ENCODE measurements at regions not wholly inside any gene's neighbourhood (a gene's known extent, or its start where the extent isn't known, plus 50 kb on each side); places are given as distances from the start of the nearest gene placed in this dataset.
"Not testable (repeated sequence)": the region's sequence is repeated elsewhere in the genome, so short reads cannot be mapped to it uniquely, and the experiment has no call there.

- no peak for DNase-seq (ENCODE audit: low read depth in 2 of 2, low spot score in 1 of 2)
Measured at GRCh38 chr9:126166866-126167265, 159.8 kb upstream of the MVB12B start.

DNA sequence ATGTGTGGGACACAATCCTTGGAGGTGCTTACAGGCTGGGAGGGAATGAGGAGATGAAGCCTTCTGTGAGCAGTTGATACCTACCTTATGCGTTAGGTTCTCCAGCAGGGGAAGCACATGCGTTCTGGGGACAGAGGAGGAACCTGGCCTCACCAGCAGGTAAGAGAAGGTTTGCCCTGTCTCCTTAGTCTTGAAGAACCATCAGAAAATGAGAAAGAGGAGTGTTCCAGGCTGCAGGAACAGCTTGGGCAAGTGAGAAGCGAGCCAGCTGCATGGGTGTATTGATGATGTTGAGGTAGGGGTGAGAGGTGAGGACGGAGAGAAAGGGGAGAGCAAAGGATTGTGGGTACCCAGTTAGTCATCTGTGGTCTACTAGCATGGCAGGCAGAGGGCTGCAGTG, 156.9 kb upstream of the MVB12B start:
- no peak for DNase-seq (ENCODE audit: low read depth in 2 of 2, low spot score in 1 of 2)

- DNase-seq (ENCODE audit: low read depth in 2 of 2, low spot score in 1 of 2): no peak
Measured at GRCh38 chr9:126170286-126170823, 156.3 kb upstream of the MVB12B start.

GRCh38 chr9:126171641-126172040, 155.0 kb upstream of the MVB12B start:
- DNase-seq (ENCODE audit: low read depth in 2 of 2, low spot score in 1 of 2): no peak

DNA sequence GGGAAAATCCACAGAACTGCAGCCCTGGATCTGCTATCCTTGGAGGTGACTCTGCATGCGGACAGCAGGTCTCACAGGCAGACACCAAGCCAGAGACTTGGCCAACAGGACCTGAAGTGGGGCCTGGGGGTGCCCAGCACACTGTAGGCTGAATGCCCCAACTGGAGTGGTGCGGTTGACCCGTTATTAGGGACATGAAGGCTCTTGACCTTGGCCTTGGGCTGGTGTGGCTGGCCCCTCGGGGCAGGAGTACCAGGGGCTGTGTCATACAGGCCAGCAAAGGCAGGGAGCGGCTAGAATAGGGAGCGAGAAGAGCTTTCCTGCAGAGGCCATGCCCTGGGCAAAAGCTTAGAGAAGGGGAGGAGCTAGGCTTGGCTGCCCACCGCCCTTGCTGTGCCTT, 153.2 kb upstream of the MVB12B start:
- DNase-seq (ENCODE audit: low read depth in 2 of 2, low spot score in 1 of 2): no peak

GRCh38 chr9:126173929-126174328, 152.7 kb upstream of the MVB12B start:
- DNase-seq (ENCODE audit: low read depth in 2 of 2, low spot score in 1 of 2): no peak

DNA sequence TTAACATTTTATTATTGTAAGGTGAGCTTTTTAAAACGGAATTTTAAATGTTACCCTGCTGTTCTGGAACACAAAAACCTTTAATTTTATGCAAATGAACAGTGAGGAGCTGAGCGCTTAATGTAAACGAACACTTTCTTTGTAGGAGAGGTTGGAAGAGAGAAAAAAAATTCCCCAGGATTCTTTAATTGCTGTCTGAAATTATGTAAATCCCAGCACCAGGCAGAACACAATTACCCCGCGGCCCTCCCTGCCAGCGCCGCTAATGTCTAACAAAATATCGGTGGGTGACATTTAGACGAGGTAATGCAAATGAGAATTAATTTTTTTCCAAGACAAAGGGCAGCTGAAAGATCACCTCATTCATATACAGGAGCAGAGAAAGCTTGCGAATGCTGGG, 143.4 kb upstream of the MVB12B start:
- DNase-seq (ENCODE audit: low read depth in 2 of 2, low spot score in 1 of 2): no peak

DNA sequence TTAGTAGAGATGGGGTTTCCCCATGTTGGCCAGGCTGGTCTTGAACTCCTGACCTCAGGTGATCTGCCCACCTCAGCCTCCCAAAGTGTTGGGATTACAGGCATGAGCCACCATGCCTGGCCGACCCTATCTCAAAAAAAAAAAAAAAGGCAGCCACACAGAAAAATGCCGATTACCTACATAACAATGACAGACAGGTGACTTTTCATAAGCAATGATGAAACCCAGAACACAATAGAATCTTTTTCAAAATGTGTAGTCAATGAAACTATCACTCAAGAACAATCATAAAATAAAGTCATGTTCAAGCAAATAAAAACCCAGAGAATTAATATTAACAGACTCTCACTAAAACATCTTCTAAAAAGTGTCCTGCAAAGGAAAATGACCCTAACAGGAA, 135.6 kb upstream of the MVB12B start:
- DNase-seq (ENCODE audit: low read depth in 2 of 2, low spot score in 1 of 2): not testable (repeated sequence)

GRCh38 chr9:126198854-126199253, 127.8 kb upstream of the MVB12B start:
- no peak for DNase-seq (ENCODE audit: low read depth in 2 of 2, low spot score in 1 of 2)

DNA sequence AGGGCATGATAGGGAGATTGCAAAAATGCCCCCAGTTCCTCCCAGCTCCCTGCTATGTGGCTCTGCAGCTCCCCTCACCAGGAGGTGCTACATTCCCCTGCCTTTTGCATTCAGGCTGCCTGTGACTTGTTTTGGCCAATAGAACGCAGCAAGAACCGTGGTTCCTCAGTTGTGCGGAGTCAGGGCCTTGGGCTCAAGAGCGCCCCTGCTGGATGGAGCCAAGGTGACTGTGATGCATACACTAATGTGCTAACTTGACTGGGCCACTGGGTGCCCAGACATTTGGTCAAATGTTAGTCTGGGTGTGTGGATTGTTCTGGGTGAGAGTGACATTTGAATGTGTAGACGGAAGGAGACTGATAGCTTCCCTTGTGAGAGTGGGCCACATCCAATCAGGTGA, 123.3 kb upstream of the MVB12B start:
- DNase-seq (ENCODE audit: low read depth in 2 of 2, low spot score in 1 of 2): no peak

DNA sequence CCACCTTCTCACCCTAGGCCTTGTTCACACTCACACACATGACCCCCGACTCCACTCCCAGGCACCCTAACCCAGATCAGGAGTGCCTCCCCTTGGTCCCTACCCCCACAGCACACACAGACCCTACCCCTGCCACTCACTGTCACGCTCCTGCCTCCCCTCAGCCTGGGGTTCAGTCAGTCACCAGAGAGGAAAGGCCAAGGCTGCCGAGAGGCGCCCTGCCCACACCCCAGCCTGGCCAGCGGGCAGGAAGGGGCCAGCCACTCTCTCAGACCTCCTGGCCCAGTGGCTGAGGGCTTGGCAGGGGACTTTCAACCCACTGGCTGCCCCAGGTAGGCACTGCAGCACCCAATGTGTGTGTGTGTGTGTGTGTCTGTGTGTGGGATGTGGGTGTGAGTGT, 122.4 kb upstream of the MVB12B start:
- DNase-seq (ENCODE audit: low read depth in 2 of 2, low spot score in 1 of 2): no peak

DNA sequence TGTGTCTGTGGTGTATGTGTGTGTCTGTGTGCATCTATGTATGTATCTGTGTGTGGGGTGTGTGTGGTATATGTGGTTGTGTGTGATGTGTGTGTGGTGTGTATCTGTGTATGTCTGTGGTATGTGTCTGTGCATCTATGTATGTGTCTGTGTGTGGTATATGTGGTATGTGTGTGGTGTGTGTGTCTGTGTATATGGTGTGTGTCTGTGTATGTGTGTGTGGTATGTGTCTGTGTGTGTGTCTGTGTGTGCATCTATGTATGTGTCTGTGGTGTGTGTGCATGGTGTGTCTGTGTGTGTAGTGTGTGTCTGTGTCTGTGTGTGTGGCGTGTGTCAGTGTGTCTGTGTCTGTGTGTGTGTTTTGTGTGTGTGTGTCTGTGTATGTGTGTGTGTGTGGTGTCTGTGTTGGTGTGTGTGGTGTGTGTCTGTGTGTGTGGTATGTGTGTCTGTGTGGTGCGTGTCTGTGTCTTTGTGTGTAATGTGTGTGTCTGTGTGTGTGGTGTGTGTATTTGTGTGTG, 121.9 kb upstream of the MVB12B start:
- no peak for DNase-seq (ENCODE audit: low read depth in 2 of 2, low spot score in 1 of 2)

DNA sequence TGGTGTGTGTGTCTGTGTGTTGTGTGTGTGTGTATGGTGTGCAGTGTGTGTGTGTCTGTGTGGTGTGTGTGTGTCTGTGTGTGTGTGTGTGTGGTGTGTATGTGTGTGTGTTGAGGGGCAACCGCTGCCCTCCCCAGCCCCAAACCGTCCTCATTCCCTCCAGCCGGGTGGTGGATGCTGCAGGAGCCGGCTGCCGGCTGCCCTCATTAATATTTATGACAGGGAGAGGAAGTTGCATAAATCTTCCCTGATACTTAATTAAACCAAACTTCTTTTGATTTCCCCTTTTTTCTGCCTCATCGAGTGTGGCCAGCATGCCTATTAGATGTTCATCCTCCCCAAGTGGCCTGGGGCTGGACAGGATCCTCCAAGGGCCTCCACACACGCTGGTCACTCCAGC, 121.4 kb upstream of the MVB12B start:
- no peak for DNase-seq (ENCODE audit: low read depth in 2 of 2, low spot score in 1 of 2)

DNA sequence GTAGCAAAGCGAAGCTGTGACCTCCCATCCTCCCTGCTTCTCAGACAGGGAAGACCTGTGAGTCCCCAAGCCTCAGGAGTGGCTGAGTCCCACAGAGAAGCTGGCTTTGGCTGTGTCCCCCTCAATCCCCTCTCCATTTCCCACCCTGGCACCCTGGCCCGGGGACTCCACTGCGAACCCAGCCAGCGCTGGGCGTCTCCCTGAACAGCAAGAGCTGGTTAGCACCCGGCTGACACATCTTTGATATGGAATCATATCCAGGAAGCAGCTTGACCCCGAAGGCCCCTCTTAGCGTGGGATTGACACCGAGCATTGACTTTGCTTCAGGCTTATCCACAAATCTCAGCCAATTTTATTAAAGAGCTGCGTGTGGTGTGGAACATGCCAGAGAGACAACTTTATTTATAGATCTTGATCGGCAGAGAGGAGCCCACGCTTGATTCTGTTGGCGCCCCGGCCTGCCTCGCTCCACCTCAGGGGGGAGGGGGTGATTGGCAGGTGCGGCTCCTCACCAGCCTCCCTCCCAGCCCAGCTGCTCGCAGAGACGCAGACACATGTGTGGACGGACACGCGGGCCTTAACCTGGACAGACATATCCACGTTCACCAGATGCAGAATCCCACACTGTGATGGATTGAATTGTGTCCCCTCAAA, 120.7 kb upstream of the MVB12B start:
- DNase-seq (ENCODE audit: low read depth in 2 of 2, low spot score in 1 of 2): no peak

- no peak for DNase-seq (ENCODE audit: low read depth in 2 of 2, low spot score in 1 of 2)
Measured at GRCh38 chr9:126207256-126207655, 119.4 kb upstream of the MVB12B start.

GRCh38 chr9:126208216-126208758, 118.3 kb upstream of the MVB12B start:
- no peak for DNase-seq (ENCODE audit: low read depth in 2 of 2, low spot score in 1 of 2)

DNA sequence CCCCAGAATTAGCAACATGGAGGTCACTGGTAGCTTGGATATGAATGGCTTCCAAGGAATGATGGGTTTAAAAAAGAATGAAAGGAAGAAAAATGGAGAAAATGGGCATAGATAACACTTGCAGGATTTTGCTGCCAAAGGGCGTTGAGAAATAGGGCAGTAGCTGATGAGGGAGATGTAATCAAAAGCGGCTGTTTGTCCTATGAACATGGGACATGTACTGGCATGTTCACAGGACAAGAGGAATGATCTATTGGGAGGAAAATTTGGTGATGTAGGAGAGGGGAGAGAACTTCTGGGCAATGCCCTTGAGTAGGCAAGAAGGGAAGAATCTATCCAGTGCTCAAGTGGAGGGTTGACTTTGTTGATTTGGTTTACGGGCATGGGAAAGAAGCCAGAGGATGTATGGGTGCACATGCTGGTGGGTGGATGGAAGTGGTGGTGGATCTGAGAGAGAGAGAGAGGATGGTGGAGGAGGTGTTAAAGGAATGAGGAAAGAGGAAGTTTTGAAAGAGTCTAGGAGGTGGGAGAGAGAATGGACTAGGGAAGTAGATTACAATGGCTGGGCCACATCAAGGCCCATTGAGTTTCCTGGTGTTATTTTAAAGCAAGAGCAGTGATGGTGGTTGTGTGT, 115.1 kb upstream of the MVB12B start:
- DNase-seq (ENCODE audit: low read depth in 2 of 2, low spot score in 1 of 2): no peak

DNA sequence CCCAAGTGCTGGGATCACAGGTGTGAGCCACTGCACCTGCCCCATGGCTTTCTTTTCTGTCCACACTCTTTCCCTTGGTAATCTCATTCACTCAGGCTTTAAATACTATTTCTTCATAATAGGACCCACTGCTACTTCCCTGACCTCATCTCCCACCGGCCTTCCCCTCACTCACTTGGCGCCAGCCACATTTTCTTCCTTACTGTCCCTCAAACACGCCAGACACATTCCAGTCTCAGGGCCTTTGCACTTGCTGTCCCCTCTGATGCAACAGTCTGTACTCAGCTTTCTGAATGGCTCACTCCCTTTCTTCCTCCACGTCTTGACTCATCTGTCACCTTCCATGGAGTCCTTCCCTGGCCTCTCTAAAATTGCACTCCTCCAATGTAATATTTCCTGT, 111.1 kb upstream of the MVB12B start:
- no peak for DNase-seq (ENCODE audit: low read depth in 2 of 2, low spot score in 1 of 2)

DNA sequence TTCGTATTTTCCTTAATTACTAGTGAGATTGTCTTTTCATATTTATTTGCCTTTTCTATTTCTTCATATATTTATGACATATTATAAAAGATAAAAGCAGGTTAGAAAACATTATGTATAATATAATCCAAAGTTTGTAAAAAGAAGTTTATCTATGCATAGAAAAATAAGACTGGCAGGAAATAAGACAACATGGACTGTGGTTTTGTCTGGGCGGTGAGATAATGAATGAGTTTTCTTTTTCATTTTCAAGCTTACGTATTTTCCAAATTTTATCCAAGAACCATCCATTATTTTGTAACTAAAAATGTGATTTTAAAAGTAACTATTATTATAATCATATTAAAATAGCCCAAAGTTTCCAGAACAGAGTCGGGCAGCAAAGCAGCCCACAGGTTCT, 109.8 kb upstream of the MVB12B start:
- no peak for DNase-seq (ENCODE audit: low read depth in 2 of 2, low spot score in 1 of 2)

DNA sequence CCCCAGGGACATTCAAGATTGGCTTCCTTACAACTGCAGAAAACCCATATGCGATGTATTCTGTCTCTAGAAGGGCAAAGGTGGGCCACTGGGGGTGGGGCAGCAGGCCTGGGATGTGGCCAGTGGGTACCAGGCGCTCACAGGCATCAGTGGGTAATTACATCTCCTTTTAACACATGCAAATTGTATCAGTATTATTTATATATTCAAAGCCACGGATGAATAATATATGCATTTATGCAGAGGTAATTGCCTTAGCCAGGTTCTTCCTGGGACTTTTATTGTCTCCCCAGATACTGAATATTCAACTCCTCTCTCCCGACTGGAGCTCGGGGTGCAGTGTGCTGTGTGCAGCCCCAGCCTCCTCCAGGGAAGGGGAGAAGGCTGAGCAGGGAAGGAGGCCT, 109.4 kb upstream of the MVB12B start:
- no peak for DNase-seq (ENCODE audit: low read depth in 2 of 2, low spot score in 1 of 2)

DNA sequence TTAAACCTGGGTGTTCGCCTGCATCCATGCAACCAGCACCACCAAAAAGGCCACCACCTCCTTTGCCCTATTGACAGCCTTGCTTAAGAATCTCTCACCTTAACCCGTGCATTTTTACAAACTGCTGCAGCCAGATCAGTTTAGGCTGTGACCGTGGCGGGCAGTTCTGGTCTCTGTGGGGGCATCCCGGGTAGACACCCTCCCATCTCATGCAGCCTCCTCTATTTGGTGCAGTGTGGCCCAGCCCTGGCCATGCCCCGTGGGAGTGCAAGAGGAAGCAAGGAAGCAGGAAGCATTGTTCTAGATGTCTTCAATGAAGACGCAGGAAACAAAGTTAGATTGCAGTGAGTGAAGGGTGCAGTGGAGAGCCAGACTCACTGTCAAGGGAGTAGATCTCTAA, 108.8 kb upstream of the MVB12B start:
- no peak for DNase-seq (ENCODE audit: low read depth in 2 of 2, low spot score in 1 of 2)

- no peak for DNase-seq (ENCODE audit: low read depth in 2 of 2, low spot score in 1 of 2)
Measured at GRCh38 chr9:126218359-126219125, 108.1 kb upstream of the MVB12B start.
